T-helper 1 cell (primary cell): ENCODE measurements at regions not wholly inside any gene's neighbourhood (a gene's known extent, or its start where the extent isn't known, plus 50 kb on each side); places are given as distances from the start of the nearest gene placed in this dataset.

Source experiments
- DNase-seq, 5 donors: peaks; one replicate each; pipeline ENCODE4 v3.0.0-alpha.2; 2012 to 2020

GRCh38 chr2:133721118-133721517 is 152.9 kb upstream of the NCKAP5 start:
- DNase-seq = no peak

GRCh38 chr2:133723133-133723532 is 154.9 kb upstream of the NCKAP5 start:
- DNase-seq = no peak

- DNase-seq = no peak
Observed at GRCh38 chr2:133726973-133727372, 158.7 kb upstream of the NCKAP5 start.

- DNase-seq = no peak
Observed at GRCh38 chr2:133732059-133732458, 163.8 kb upstream of the NCKAP5 start.

- DNase-seq = no peak
Observed at GRCh38 chr2:133732982-133733900, 165.0 kb upstream of the NCKAP5 start.

- no peak for DNase-seq
Observed at GRCh38 chr2:133733901-133734255, 165.6 kb upstream of the NCKAP5 start.

- no peak for DNase-seq
Observed at GRCh38 chr2:133734716-133735495, 166.6 kb upstream of the NCKAP5 start.

- DNase-seq = no peak
Observed at GRCh38 chr2:133736674-133737073, 168.4 kb upstream of the NCKAP5 start.

- DNase-seq = no peak
Observed at GRCh38 chr2:133737242-133737993, 169.2 kb upstream of the NCKAP5 start.

- DNase-seq = no peak
Observed at GRCh38 chr2:133739039-133739438, 170.8 kb upstream of the NCKAP5 start.

- DNase-seq = no peak
Observed at GRCh38 chr2:133740500-133740899, 172.2 kb upstream of the NCKAP5 start.

- no peak for DNase-seq
Observed at GRCh38 chr2:133748007-133748700, 179.9 kb upstream of the NCKAP5 start.

GRCh38 chr2:133753665-133754064 is 185.4 kb upstream of the NCKAP5 start:
- DNase-seq = no peak

GRCh38 chr2:133755480-133756300 is 187.4 kb upstream of the NCKAP5 start:
- no peak for DNase-seq

GRCh38 chr2:133756833-133757232 is 188.6 kb upstream of the NCKAP5 start:
- DNase-seq = no peak

- DNase-seq = no peak
Observed at GRCh38 chr2:133760376-133760775, 192.1 kb upstream of the NCKAP5 start.

GRCh38 chr2:133765658-133766057 is 197.4 kb upstream of the NCKAP5 start:
- no peak for DNase-seq

- no peak for DNase-seq
Observed at GRCh38 chr2:133766164-133766832, 198.0 kb upstream of the NCKAP5 start.

GRCh38 chr2:133768256-133768655 is 200.0 kb upstream of the NCKAP5 start:
- no peak for DNase-seq

GRCh38 chr2:133768658-133769435 is 200.6 kb upstream of the NCKAP5 start:
- no peak for DNase-seq
